ENCODE measurements at regions not wholly inside any gene's neighbourhood (a gene's known extent, or its start where the extent isn't known, plus 50 kb on each side); places are given as distances from the start of the nearest gene placed in this dataset.

DNA sequence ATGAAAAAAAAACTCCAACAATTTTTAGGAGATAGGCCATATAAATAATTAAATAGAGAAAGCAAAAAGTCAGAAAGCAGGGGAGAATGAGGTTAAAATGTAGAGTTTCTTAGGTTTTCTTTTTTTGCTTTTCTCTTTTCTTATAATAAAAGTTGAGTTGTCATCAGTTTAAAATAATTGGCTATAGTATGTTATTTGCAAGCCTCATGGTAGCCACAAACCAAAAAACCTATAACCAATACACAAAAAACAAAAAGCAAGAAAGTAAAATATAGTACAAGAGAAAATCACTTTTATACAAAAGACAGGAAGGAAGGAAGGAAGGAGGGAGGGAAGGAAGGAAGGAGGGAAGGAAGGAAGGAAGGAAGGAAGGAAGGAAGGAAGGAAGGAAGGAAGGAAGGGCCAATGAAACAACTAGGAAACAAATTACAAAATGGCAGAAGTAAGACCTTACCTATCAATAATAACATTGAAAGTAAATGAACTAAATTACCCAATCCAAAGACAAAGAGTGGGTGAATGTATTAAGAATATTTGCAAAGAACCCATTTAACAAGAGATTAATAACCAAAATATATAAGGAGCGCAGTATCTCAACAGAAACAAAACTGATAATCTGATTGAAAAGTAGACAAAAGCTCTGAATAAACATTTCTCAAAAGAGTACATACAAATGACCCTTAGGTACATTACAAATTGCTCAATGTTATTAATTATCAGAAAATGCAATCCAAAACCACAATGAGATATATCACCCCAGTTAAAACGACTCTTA is 541.3 kb upstream of the LRRTM4 start:
- Histone ChIP-seq H3K27ac (no peak overlapping the region), H3K4me3 (no peak overlapping the region), H3K36me3 (no peaks in the 10 kb centered on the region), H3K9me3 (no peaks in the 10 kb centered on the region), H3K4me1 (no peaks in the 10 kb centered on the region), H3K27me3 (no peaks in the 10 kb centered on the region)
- in situ Hi-C loops (cut with MboI; ENCODE audit: low pct_ligation_motif_present in 1 of 4, low pct_unique_long_range_greater_than_20kb in 1 of 4, low sequenced_read_pairs in 3 of 4) (no loop called here), intact Hi-C loops (cut with DNase I; ENCODE audit: low total_unique reads) (no loop called here)
- WGBS, 2 donors (ENCODE audit: low coverage in 1 of 2), result 63 to 65% methylated on average over 2 of the region's 2 CpGs
- TF ChIP-seq POLR2A (IDR thresholded peaks at IDR 0.05), result no peak
- TF ChIP-seq EP300 (IDR thresholded peaks at IDR 0.05; ENCODE audit: low read depth), result no peak
- TF ChIP-seq, protein P1, sequence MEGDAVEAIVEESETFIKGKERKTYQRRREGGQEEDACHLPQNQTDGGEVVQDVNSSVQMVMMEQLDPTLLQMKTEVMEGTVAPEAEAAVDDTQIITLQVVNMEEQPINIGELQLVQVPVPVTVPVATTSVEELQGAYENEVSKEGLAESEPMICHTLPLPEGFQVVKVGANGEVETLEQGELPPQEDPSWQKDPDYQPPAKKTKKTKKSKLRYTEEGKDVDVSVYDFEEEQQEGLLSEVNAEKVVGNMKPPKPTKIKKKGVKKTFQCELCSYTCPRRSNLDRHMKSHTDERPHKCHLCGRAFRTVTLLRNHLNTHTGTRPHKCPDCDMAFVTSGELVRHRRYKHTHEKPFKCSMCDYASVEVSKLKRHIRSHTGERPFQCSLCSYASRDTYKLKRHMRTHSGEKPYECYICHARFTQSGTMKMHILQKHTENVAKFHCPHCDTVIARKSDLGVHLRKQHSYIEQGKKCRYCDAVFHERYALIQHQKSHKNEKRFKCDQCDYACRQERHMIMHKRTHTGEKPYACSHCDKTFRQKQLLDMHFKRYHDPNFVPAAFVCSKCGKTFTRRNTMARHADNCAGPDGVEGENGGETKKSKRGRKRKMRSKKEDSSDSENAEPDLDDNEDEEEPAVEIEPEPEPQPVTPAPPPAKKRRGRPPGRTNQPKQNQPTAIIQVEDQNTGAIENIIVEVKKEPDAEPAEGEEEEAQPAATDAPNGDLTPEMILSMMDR (IDR thresholded peaks at IDR 0.05), result no peak
- no peak for TF ChIP-seq POLR2AphosphoS5 (IDR thresholded peaks at IDR 0.05)
- no peak for DNase-seq

DNA sequence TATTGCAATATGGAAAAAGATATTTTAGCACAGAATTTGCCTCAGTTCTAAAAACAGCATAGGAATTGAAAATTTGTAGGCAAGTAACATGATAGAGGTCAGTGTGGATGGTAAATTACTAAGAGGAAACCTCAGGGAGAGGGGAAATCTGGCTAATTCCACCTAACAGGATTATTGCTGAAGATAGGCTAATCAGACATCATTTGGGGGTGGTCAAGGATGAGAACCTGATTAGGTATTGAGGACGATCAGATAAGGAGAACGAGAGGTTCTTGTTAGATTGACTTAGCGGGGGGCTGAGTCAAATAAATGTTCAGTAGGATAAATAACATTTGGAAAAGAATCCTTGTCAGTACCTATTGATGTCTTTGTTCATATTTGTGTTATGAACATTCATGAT is 543.2 kb upstream of the LRRTM4 start:
- no peak for DNase-seq
- Histone ChIP-seq H3K9me3 (no peaks in the 10 kb centered on the region), H3K36me3 (no peaks in the 10 kb centered on the region), H3K4me1 (no peaks in the 10 kb centered on the region), H3K27me3 (no peaks in the 10 kb centered on the region), H3K4me3 (no peak overlapping the region), H3K27ac (no peak overlapping the region)
- 56 to 60% methylated on average over 1 to 3 of the region's 3 CpGs for WGBS, 2 donors (ENCODE audit: low coverage in 1 of 2)
- intact Hi-C loops (cut with DNase I; ENCODE audit: low total_unique reads) (no loop called here), in situ Hi-C loops (cut with MboI; ENCODE audit: low pct_ligation_motif_present in 1 of 4, low pct_unique_long_range_greater_than_20kb in 1 of 4, low sequenced_read_pairs in 3 of 4) (no loop called here)
- TF ChIP-seq POLR2AphosphoS5 (IDR thresholded peaks at IDR 0.05) (no peak), POLR2A (IDR thresholded peaks at IDR 0.05) (no peak), EP300 (IDR thresholded peaks at IDR 0.05; ENCODE audit: low read depth) (no peak)
- TF ChIP-seq, protein P1 (IDR thresholded peaks at IDR 0.05), result no peak

DNA sequence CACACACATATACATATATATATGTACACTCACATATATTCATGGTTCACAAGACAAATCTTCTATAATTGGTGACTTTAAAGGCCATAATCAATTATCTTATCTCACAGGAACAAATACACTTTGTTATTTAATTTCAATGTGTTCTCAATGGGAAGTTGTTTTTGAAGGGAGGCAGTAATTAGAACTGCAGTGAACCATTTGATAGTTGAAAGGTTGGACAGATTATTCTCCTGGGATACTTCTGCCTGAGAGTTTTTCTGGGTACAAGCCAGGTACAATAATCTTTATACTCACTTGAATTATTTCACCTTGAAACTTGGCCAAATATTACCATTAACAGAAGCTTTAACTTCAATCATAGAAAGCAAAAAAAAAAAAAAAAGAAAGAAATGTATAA is 546.6 kb upstream of the LRRTM4 start:
- TF ChIP-seq EP300 (IDR thresholded peaks at IDR 0.05; ENCODE audit: low read depth) (no peak), POLR2A (IDR thresholded peaks at IDR 0.05) (no peak)
- in situ Hi-C loops (cut with MboI; ENCODE audit: low pct_ligation_motif_present in 1 of 4, low pct_unique_long_range_greater_than_20kb in 1 of 4, low sequenced_read_pairs in 3 of 4), result no loop called here
- no peak for DNase-seq
- intact Hi-C loops (cut with DNase I; ENCODE audit: low total_unique reads), result no loop called here
- Histone ChIP-seq H3K4me3 (no peak overlapping the region), H3K27me3 (no peaks in the 10 kb centered on the region), H3K36me3 (no peaks in the 10 kb centered on the region), H3K27ac (no peak overlapping the region), H3K4me1 (no peaks in the 10 kb centered on the region), H3K9me3 (no peaks in the 10 kb centered on the region)

DNA sequence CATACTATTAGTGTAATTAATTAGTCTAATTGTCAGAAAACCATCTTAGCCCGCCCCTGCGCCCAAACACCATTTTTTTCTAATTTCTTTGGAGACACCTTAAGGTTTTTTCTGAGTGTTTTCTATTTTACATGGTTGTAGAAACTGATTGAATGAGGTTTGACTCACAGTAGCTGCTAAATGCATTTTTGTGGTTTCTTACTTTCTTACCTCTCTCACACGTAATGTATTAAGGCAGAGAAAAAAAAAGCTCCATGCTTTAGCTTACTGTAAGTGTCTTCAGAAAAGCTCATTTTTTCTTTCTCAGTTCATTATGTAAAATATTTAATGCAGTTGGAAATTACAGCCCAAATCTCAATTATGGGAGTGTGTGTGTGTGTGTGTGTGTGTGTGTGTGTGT is 548.5 kb upstream of the LRRTM4 start:
- WGBS, 2 donors (ENCODE audit: low coverage in 1 of 2), result 69 to 90% methylated on average over 3 of the region's 3 CpGs
- no peaks in the 10 kb centered on the region for H3K4me1 ChIP-seq
- no peaks in the 10 kb centered on the region for H3K36me3 ChIP-seq
- no peak overlapping the region for H3K4me3 ChIP-seq
- no peaks in the 10 kb centered on the region for H3K27me3 ChIP-seq
- no peak for DNase-seq
- no peak overlapping the region for H3K27ac ChIP-seq
- no peak for TF ChIP-seq POLR2AphosphoS5 (IDR thresholded peaks at IDR 0.05)
- no peak for TF ChIP-seq EP300 (IDR thresholded peaks at IDR 0.05; ENCODE audit: low read depth)
- no peak for TF ChIP-seq POLR2A (IDR thresholded peaks at IDR 0.05)
- TF ChIP-seq, protein P1 (IDR thresholded peaks at IDR 0.05), result no peak
- intact Hi-C loops (cut with DNase I; ENCODE audit: low total_unique reads), result no loop called here
- in situ Hi-C loops (cut with MboI; ENCODE audit: low pct_ligation_motif_present in 1 of 4, low pct_unique_long_range_greater_than_20kb in 1 of 4, low sequenced_read_pairs in 3 of 4), result no loop called here
- H3K9me3 ChIP-seq, result no peaks in the 10 kb centered on the region

DNA sequence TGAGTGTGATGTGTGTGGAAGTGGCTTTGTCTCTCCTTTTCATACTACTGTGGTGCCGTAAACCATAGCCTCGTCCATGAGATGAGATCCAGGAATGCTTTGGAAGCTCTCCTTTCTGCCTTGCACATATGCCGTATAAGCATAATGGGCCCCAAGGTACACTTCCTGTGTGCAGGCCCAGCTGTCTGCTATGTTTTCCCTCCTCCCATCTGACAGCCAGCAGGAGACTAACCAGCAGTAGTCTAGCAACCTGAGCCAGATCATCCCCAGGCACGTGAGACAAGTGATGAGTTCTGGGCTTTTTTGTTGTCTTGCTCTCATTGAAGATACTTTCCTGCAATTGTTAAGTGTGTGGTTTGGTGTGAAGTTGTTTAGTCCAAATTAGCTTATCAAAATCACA is 555.5 kb upstream of the LRRTM4 start:
- no peak for DNase-seq
- Histone ChIP-seq H3K9me3 (no peaks in the 10 kb centered on the region), H3K36me3 (no peaks in the 10 kb centered on the region), H3K4me3 (no peak overlapping the region), H3K27ac (no peak overlapping the region), H3K27me3 (no peaks in the 10 kb centered on the region), H3K4me1 (no peaks in the 10 kb centered on the region)
- TF ChIP-seq EP300 (IDR thresholded peaks at IDR 0.05; ENCODE audit: low read depth) (no peak), POLR2A (IDR thresholded peaks at IDR 0.05) (no peak)
- TF ChIP-seq, protein P1 (IDR thresholded peaks at IDR 0.05), result no peak
- intact Hi-C loops (cut with DNase I; ENCODE audit: low total_unique reads) (no loop called here), in situ Hi-C loops (cut with MboI; ENCODE audit: low pct_ligation_motif_present in 1 of 4, low pct_unique_long_range_greater_than_20kb in 1 of 4, low sequenced_read_pairs in 3 of 4) (no loop called here)
- WGBS, 2 donors (ENCODE audit: low coverage in 1 of 2), result 20 to 47% methylated on average over 1 to 4 of the region's 4 CpGs

All from transverse colon (tissue), 4 donors.